RPMI8226 (cell line): ENCODE measurements at regions not wholly inside any gene's neighbourhood (a gene's known extent, or its start where the extent isn't known, plus 50 kb on each side); places are given as distances from the start of the nearest gene placed in this dataset.

Source experiments
- DNase-seq: peaks from one replicate; pipeline ENCODE4 v3.0.0-alpha.2; 2015

DNA sequence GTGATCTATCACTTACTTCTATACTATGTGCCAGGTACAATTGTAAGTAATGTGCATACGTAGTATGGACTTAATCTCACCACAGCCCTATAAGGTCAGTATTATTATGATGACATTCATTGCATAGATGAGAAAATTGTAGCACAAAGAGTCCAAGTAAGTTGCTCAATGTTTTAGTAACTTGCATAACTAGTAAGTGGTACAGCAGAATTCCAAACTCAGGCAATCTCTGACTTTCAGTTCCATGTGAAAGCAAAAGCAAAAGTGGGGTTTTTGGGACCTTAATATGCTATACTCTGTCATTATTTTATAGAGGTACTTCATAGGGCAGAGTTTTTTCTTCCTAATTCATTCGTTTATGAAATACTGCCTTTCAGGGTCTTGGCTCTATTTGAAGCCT lies 188.8 kb upstream of the VEGFC start:
- no peak for DNase-seq

DNA sequence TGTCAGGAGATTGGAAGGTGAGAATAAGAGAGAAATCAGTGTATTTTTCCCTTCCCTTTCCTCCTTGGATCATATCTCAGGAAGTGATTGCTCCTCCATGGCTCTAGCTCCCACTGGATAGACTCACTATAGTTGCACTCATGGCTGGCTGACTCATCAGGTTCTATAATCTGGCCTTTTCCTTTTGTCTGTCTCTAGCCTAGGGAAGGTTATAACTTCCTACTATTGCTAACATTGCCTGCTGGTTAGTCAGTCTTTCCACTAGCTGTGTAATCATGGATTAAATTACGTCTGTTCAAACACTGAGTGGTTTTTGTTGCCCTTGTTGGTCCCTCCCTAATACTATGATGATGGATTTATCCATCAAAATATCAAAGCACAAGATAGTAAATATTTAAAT lies 195.5 kb upstream of the VEGFC start:
- DNase-seq: no peak

DNA sequence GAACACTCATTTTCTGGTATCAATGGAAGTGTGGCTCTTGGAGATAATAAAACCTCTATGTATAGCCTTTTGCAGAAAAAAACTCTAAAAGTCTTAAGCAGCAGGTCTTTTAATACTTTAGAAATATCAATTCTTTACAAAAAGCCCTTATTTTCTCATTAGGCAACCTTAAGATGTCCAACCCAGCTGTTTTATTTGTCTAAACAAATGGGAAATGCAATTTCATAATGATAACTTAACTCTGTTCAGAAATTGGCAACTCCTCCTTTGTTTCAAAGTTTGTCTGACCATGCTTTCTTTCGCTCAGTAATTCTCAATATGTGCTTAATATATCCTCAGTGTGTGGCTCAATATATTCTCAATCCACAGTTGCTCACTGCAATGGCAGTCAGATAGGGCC lies 196.5 kb upstream of the VEGFC start:
- DNase-seq: no peak

DNA sequence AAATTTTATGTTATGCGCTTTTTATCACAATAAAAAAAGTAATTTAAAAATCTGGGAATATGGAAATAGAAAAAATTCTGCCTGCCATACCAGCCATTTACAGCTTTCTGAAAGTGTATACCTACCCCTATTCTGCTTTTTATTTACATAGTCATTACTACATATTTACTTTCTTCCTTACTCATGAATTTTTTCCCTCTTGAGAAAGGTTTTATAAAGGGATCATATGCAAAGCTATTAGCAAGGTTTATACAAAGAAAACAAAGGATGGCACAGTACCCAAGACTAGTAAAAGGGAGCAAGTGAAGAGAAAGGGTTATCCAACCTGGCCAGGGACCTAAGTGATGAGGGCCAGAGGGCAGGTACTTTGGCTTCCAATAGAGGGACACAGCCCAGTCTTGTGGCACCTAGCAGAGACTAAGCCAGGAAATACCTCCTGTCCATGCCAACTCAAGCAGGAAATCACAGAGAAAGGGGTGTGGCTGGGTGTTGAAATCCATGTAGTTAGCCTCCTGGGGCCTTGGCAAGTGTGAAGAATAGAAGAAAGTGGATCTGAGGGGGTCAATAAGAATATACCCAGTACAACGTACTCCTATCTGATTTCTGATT lies 207.3 kb upstream of the VEGFC start:
- DNase-seq: no peak

DNA sequence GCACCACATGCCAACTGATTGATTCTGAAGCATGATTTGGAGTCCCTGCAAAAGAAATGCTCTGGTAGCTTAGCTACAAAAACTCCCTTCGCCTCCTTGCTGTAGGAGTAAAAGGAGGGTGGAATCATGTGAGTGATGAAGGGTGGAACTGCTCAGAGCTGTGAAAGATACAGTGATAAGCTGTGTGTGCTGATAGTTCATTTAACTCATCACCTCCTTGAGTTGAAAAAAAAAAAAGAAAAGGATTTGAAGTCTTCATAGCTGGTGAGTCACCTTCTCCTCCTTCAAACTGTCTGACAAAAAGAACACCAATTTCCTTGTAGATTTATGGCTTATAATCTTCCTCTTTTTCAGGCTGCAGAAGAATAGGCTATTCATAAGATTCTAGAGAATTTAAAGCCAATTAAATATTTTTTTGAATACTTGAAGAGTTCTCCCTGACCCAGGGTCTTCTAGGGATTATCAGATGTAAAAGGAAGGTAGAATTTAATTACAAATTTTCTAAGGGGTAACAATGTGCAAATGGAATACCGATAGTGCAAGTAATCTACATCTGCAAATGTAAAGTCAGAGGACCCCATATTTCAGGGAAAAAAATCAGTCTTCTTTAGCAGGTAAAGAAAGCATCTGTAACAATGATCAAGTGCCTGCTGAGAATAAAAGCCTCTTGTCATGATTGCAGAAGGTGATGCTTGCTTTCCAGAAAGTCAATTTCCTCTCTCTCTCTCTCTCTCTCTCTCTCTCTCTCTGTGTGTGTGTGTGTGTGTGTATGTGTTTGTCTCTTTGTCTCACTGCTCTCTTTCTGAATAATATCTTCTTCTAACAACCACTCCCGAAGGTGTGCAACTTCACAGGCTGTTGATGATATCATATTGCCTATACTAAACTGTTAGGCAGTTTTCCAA lies 208.8 kb upstream of the VEGFC start:
- DNase-seq: no peak

DNA sequence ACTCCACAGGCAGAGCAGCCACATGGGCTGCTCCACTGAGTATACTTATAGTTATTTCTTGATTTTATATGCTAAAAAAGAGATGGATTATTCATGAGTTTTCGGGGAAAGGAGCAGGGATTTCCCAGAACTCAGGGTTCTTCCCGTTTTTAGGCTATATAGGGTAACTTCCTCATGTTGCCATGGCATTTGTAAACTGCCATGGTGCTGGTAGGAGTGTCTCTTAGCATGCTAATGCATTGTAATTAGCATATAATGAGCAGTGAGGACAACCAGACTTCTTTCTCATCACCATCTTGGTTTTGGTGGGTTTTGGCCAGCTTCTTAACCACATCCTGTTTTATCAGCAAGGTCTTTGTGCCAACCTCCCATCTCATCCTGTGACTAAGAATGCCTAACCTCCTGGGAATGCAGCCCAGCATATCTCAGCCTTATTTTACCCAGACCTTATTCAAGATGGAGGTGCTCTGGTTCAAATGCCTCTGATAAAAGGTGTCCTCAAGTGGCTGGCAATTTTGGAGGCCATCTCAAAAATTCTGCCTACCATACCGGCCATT lies 213.0 kb upstream of the VEGFC start:
- DNase-seq: no peak

DNA sequence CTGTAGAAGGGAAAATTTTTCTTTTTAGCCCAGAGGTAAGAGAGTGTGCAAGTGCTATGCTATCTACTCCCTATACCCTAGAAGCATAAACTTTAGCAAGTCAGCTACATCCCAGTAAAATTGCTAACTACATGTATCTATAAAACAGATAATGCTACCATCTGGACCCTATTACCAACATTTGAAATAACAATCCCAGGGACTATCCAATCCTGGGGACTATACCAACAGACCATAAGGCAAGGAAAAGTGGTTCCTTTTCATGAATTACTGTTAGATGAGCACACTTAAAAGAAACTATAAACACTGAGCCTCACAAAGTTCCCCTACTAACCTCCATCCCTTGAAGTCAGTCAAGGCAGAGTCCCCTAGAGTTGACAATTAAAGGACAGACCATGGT lies 213.6 kb upstream of the VEGFC start:
- DNase-seq: no peak

DNA sequence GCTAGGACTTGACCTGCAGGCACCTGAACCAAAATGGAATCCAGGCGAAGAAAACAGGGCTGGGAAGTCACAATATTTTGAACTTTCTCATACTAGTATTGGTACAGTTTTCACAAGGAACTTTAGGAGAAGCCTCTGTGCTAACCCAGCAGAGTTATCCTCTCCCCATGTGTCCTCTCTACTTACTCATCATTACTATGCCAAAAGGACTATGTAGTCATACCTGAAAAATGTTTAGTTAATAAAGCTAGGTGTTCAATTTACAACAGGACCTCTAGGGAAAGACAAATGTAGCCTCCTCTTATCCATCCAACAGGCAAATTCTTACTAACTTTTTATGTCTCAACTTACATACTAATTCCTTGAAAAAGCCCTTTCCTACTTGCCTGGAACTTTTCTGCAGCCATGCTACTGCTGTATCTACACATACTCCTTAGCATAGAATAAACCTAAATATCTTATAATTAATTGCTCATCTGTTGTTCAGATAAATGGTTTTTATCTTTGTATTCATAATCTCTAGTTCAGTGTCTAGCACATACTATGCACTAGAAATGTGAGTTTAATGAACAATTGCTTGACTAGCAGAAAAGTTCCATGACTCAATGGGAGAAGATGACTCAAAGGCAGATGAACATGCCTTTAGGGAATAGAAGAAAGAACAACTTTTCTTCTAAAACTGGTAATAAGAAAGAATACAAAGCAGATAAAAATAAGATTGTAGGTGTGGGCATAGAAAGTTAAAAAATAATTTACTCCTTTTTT lies 215.5 kb upstream of the VEGFC start:
- DNase-seq: no peak

DNA sequence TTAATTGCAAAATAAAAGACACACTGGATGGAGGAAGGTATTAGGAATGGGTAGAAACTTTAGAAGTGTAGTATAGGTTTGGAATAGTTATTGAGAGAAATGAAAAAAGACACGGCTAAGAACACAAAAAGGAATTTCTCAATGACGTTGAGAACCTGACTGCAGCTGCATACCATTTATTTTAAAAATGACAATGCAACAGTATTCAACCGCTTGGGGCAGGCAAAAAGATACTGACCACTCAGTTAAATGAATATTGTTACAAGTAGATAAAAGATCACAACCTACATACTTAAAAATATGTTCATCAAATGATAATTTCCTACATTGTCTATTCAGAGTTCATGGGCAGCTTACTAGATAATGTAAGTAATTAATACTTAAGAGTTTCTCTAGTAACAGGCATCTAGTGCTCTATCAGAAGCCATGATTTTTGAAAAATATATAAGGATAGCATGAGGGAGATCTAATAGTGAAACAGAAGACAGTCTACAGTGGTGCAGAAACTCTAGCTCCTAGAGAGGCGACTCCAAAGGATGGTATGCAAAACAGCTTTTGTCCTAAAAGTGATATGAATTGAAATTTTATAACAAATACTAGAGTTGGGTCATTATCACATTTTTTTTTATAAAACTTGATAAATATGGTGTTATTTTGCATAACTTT lies 216.2 kb upstream of the VEGFC start:
- no peak for DNase-seq

DNA sequence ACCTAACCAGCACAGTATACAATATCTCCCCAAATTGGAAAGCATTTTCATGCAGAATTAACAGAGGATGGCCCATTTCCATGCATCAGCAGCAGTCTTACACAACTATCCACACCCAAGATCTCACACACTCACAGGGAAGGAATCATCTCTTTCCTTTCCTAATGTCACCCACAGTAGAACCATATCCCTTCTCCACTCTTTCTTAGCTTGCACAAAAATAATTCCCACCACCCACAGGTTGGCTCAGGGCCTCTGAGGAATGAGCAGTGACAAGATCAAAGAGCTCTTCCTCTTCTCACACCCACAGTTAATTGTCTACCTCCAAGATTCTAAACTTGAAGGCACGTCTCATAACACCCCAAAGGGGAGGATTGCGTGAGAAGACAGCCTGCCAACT lies 217.7 kb upstream of the VEGFC start:
- no peak for DNase-seq

DNA sequence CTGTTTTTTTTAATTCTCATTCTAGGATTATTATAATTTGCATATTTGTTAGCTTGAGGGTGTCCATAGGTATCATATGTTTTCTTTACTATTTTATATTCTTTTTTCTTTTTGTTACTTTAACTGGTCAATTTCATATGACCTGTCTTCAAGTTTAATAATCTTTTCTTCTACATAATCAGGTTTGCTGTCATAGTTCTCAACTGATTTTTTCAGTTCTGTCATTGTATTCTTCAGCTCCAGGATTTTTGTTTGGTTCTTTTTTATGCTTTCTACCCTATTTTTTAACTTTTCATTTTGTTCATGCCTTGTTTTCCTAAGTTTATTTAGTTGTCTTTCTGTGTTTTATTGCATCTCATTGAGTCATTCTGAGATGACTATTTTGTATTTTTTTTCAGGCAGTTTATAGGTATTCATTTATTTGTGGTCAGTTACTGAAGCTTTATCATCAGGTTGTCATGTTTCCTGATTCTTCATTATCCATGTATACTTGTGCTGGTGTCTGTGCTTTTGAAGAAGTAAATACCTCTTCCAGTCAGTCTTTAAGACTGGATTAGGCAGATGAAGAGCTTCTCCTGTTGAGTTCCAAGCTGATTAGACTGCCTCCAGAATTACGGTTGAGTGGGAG lies 220.3 kb upstream of the VEGFC start:
- DNase-seq: no peak

DNA sequence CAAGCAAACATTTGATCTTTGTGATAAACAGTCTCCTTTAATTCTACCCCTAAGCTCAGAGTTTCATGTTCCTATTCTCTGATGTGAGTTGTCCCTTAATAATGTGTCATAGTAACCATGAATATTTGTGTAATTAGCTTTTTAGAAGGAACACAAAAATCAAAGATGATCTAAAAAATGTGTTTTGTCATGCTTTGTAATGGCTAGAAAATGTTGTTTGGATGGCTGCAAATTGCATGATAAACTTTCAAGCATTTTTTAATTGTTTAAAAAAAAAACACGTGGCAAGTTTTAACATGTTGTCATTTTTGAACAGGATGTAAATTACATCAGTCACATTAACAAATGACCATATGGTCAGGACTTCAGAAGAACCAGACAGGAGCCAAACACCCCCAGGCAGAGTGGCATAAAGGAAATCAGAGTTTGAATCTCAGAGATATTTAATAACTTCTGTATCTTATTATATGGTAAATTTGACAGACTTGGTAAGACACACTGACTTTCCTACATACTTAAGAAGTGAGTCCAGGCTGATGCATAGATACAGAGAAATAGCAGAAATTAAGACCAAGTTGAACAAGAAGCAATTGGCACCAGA lies 223.9 kb upstream of the VEGFC start:
- no peak for DNase-seq

DNA sequence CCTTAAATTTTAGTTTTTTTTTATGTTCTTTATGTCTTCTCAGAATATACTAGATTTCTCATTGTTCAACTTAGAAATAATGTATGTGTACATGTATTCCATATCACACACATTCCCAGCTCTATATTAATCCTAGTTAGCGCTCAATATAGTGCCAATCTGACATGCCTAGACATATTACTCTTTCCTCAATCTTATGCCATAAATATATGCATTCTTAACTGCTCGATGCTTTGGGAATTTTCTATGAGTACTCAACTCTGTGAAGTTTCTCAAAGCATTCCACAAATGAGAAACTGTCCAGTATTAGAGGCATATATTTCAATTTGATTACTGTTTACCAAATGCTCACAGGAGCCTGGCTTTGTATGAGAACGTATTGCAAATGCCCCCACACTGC lies 231.2 kb upstream of the VEGFC start:
- DNase-seq: no peak

DNA sequence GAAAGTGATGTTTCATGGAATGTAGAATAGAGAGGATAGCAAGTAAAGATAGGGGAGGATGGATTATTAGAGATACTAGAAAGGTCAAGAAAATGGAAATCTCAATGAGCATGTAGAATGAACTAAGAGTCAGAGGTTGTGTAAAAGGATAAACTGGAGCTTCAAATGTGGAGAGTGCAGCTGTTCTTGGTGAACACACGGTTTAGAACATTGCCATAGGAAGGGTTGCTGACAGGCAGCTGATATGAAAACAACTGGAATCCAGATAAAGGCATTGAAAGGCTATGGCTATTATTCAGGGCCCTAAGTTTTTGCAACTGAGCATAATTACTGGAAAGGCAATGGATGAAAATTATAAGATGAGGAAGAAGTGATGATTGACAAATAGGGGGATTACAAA lies 239.6 kb upstream of the VEGFC start:
- no peak for DNase-seq

DNA sequence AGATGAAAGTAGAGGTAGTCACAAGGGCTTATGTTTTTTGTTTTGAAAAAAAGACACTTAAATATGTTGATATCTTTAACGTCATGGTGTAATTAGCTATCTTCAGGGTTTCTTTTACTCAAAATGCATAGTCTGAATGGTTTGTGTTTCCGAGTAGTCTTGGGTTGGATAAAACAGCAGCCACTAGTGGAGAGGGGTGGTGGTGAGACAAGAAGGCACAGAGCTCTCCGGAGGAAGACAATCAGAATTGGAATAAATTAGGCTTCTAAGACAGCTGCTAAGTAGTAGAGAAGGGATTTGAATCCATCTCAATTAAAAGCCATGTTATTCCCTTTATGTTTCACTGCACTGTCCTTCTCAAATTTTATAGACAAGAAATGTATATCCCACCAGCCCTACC lies 240.4 kb upstream of the VEGFC start:
- no peak for DNase-seq

DNA sequence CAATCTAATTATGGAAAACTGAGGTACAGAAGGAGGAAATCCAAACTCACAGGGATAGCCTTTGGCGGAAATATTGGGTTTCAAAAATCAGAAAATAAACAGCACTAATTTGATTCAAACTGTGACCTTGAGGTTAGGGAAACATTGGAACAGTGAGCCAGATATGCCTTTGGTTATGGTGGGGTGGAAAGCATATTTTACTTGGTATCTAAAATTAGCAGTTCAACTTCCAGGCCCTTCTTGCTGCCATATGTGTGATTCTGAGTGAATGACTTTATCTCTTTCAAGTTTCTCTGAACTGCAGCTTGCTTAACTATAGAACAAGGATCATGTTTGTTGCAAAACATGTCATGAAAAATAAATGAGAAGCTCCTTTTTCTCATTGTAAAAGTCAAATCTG lies 240.9 kb upstream of the VEGFC start:
- DNase-seq: no peak

DNA sequence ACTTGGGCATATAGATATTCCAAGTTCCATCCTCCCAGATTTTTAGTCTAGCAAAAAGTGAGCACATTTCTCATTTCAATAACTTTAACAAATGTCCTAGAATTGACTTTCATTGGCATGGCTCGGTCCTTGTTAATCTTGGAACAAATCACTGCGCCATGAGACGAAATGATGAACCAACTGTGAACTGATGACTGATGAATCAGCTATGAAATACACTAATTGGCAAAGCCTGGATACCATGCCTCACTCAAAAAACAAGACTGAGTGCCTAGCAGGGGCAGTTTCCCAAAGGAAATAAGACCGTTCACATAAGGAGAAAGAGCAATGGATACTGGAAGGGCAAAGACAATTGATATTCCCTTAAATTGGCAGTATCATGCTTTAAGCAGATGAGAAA lies 248.6 kb upstream of the VEGFC start:
- no peak for DNase-seq

DNA sequence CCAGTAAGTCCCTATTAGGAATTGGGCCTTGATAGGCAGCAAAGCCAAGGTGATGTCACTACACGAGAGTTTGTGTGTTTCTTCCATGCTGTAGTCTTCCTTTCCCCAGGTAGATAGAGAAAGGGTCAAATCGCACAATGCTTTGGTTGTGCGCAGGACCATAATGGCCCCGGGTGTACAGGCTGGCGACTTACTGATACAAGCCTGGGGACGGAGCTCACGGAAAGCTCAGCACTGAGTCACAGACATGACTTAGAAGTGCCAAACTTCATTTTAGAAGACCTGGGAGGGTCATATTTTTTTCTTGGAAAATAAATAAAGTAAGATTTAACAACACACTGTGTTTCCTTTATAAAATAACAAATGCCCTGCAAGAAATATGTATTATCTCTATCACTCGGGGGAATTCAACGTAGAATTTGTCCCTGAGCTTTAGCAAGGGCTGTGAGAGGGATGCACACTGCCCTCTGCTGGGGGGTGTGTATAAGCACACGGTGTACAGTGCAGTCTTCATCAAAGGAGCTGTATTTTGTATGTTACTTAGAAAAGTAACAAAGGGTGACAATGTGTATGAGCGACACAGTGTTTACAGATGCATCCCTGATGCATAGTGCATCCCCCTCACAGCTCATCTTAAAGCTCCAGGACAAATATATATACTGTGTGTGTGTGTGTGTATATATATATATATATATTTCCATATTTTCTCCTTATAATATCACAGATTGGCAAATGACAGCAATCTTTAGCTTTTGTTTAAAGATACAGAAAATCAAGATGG lies 254.5 kb upstream of the VEGFC start:
- DNase-seq: peak; percentile 51

DNA sequence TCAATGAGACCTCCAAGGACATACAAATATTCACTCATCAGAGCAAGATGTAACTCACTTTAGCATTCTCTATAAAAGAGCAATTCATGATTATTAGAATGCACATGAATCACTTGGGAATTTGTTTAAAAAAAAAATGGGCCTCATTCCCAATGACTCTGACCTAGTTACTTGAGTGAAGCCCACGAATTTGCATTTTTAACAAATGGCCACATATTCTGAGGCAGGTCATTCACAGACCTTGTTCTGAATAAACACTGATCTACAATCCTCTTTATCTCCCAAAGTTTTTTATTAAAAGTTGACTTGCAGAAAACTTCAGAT lies 255.1 kb upstream of the VEGFC start:
- DNase-seq: no peak

DNA sequence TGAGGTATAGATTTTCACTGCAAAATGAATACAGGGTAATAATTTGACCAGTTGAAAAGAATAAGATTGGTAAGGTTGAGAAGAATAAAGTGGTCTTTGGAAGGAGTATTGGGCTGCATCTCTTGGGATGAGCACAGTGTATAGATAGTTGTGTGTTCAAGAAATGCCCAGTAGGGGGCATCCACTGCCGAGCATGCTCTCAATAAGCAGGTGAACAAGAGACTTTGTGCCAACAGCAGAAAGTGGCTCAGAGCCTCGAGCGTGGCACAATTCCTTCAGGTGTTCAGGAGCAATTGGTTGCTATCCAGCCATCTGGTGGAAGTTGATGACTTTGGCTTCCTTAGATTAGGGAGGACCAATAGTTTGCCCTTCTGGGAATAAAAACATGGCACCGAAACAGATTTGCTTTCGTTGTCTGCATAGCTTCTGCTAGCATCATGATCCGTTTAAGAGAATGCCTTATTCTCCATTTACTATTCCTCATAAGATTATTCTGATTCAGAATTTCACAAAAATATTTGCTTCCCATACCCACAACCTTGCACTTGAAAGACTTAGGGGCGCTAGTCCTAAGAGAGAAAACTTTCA lies 258.1 kb upstream of the NEIL3 start:
- DNase-seq: peak; percentile 40
